ENCODE measurements at regions not wholly inside any gene's neighbourhood (a gene's known extent, or its start where the extent isn't known, plus 50 kb on each side); places are given as distances from the start of the nearest gene placed in this dataset.
"Not testable (repeated sequence)": the region's sequence is repeated elsewhere in the genome, so short reads cannot be mapped to it uniquely, and the experiment has no call there.

DNA sequence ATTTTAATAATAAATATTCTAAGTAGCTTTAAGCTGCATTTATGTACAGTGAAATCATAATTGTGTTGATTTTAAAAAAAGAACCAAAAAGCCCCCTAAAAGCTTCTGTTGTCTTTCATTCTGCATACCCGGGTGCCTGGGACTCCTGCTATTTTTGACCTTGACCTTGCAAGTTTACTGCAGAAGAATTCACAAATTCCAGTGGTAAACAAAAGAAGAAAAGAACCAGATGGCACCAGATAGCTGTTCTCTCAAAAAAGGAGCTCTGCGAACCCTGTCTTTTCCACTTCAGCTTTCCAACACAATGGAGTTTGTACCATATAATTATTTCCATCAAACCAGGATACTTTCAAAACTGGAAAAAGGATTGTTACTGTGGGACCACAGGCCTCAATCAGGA lies 363.3 kb downstream of the SMOC2 start:
- DNase-seq = no peak

DNA sequence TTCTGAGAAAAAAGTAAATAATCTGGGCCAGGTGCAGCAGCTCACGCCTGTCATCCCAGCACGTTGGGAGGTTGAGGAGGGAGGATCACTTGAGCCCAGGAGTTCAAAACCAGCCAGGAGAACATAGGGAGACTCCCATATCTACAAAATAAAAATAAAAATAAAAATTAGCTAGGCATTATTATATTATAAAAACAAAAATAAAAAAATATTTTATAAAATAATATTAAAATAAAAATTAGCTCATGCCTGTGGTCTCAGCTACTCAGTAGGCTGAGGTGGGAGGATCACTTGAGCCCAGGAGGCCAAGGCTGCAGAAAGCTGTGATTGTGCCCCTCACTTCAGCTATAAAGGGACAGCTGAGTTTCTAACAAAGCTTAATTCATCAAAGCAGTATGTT lies 362.9 kb downstream of the SMOC2 start:
- DNase-seq = no peak

DNA sequence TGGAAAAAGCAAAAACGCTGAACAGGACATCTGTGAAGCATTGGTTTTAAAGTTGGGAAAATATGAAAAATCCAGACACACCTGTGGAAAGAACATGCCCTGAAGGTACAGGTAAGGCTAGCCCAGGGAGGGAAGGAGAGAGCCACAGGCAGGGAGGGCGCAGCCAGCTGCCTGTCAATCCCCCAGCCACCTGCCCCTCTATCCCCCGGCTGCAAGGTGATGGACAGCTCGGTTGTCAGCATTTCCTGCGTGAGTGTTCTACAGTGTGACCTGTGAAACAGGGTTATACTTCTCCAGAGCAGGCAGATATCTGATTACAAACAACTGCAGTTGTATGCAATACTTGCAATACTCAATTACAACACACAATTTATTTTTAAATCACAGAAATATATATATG lies 358.1 kb downstream of the SMOC2 start:
- DNase-seq = no peak

DNA sequence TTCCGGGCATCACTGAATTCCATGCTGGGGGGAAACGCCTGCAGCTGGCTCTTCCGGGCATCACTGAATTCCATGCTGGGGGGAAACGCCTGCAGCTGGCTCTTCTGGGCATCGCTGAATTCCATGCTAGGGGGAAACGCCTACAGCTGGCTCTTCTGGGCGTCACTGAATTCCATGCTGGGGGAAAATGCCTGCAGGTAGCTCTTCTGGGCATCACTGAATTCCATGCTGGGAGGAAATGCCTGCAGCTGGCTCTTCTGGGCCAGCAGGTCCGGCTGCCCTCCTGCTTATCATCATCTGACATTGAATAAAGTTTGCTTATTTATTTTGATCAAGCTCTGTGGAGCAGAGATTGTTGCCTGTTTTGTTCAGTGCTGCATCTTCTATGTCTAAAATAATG lies 355.1 kb downstream of the SMOC2 start:
- no peak for DNase-seq

GRCh38 chr6:168795611-168796010 lies 354.6 kb downstream of the SMOC2 start:
- not testable (repeated sequence) for DNase-seq

DNA sequence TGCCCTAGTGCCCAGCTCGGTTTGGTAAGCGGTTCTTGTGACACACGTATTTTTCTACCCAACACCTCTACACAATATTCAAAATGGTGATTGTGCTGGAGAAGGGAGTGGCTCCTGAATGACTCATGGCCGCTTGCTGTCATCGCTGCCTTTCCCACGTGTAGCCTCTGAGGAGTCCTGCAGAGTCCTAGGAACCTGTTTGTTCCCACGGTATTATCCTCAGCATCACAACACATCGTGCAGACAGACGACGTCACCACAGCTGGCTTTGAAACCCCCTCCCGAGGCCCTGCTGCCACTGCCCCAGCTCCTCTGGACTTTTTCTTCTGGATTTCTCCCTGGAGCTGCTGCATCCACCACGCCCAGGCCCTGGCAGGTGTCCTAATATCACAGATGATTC lies 353.5 kb downstream of the SMOC2 start:
- DNase-seq = no peak

DNA sequence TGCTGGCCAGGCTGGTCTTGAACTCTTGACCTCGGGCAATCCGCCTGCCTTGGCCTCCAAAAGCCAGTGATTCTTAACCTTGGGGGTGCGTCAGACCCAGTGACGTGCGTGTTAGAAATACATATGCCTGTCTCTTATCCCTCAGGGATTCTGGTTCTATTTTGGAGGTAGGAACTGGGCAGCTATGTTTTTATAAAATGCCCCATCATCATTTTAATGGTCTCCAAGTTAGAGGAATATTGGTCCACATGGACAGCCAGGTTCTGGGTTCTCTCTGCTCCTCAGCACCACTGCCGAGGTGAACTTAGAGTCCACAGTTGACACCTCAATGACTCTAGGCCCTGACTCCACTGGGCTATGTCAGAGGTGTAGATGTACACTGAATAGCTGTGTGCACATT lies 352.7 kb downstream of the SMOC2 start:
- no peak for DNase-seq

GRCh38 chr6:168791917-168792316 lies 350.9 kb downstream of the SMOC2 start:
- DNase-seq = no peak

DNA sequence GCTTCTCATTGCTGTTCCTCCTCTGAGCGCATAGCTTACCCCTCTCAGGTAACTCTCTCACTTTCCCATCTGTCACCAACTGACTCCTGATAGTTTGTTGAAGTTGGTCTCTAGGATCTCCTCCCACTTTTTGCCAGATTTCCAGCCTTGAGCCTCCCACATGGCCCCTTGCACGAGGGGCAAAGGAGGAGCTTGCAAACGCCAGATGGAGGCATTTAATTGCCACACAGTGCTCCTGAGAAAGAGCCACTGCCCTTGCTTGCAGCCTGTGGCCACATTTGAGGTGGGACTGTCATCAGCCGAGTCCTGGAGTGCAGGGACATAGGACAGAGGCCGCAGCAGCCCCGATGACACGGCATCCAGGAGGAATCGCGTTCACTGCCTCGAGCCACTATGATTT lies 348.7 kb downstream of the SMOC2 start:
- DNase-seq = no peak

GRCh38 chr6:168785720-168786511 lies 344.9 kb downstream of the SMOC2 start:
- DNase-seq = no peak

DNA sequence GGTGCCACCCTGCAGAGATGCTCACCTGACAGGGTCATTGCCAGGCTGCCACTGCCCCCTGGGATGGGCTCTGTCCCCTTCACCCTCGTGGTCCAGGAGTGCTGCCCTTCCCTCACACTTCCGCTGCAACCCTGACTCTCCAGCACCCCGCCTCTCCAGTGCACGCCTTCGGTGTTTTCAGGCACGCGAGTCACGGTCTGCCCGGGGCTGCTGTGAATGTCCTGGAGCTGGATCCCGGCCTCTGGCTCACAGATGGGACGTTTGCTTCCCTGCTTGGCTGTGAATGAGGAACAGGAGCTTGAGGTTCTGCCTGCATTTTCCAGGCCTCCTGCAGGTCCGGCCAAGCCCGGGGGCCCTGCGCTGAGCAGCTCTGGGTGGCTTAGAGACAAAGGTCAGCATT lies 343.4 kb downstream of the SMOC2 start:
- no peak for DNase-seq

- no peak for DNase-seq
Measured at GRCh38 chr6:168783720-168784119, 342.7 kb downstream of the SMOC2 start.

DNA sequence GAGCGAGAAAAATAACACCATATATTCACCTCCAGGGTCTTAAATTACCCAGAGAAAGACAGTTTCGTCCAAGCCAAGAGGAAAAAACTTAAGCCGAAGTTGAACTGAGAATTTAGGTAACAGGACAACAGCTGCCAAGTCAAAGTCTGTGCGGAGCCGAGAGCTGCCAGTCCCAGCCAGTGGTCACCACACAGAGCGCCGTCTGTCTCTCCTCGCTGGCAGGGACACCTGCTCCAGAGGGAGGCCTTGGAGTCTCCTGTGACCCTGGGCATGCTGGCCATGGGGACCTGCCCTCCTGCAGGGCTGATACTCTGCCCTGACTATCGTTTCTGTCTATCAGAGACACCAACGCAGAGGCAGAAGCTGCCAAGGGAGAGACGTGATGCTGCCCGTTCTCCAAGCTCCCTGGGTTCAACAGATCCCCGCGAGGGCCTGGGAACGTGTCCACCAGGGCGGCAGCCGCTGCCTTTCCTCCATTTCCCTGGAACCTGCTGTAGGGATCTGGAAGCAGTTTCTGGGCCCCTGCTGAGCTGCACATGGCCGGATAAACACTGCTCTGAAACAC lies 341.3 kb downstream of the SMOC2 start:
- no peak for DNase-seq

DNA sequence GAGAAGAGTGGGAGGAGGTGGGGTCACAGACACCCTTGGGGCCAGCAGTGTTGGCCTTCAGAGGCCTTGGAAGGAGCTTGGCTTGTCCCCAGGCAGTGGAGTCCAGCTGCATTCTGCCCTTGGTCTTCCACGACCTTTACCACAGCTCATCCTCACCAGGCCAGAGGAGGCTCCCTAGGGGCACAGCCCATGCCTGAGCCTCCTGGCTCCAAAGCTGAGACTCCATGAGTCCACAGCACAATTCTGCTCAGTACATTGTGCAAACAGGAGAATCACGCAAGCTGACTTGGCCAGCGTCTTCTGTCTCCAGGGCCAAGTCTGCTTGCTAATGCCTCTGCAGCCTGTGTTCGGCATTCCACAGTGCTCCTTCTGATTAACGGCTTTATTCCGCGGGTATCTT lies 337.2 kb downstream of the SMOC2 start:
- DNase-seq = no peak

- no peak for DNase-seq
Measured at GRCh38 chr6:168774381-168774780, 333.4 kb downstream of the SMOC2 start.

GRCh38 chr6:168773788-168774187 lies 332.8 kb downstream of the SMOC2 start:
- no peak for DNase-seq

GRCh38 chr6:168765752-168766151 lies 324.8 kb downstream of the SMOC2 start:
- no peak for DNase-seq

DNA sequence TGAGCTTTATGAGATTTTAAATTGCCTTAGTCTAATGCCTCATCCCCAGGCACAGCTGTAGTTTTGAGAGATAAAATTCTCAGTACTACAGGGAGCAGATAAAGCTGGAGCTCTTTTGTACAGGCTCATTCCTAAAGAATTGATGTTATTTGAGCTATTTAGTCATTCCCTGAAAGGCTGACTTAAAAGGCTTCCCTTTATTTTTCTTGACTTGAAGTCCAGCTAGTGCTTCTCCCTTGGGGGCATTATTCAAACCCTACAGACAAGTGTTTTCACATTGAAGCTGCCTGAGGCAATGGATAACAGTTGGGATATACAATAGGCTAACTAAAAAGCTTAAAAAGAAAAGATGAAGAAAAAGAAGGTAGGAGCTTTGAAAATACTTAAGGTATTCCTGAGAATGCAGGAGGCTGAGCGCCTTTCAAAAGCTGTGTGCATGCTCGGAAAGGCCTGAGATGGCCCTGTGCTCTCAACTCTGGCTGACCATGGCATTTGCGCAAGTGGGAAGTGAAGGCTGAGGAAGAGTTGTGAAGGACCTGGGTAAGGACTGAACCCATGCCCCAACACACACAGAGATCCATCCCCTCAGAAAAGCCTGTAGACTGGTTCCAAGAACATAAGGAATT lies 315.1 kb downstream of the SMOC2 start:
- no peak for DNase-seq

GRCh38 chr6:168746643-168747042 lies 305.7 kb downstream of the SMOC2 start:
- no peak for DNase-seq

- DNase-seq = no peak
Measured at GRCh38 chr6:168746013-168746412, 305.0 kb downstream of the SMOC2 start.

DNA sequence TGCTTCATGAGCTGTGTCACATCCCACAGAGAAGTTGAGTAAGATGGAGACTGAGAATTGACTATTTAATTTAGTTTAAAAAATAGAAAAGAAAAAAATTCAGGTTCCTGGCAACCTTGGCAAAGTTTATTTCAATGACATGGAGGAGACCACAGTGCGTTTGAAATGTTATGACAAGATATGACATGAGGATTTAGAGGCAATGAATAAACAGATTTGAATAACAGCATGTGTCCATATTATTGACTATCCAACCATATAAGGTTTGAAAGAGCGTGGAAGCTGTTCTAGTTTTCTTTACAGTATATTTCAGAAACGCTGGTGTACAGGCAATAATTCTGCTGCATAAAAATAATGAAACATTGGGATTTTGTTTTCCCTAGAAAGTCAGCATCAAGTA lies 303.9 kb downstream of the SMOC2 start:
- no peak for DNase-seq

- DNase-seq = no peak
Measured at GRCh38 chr6:168741942-168742782, 301.2 kb downstream of the SMOC2 start.

DNA sequence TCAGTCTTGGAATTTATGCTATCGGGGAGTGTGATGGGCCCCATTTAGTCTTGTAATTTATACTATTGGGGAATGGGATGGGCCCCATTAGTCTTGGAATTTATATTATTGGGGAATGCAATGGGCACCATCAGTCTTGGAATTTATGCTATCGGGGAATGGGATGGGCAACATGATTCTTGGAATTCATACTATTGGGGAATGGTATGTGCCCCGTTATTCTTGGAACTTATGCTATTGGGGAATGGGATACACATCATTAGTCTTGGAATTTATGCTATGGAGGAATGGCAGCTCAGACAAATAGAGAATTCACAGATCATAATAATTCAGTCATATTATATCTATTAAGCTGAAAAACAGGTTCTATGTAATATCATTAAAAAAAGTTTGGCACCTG lies 300.3 kb downstream of the SMOC2 start:
- DNase-seq = no peak

DNA sequence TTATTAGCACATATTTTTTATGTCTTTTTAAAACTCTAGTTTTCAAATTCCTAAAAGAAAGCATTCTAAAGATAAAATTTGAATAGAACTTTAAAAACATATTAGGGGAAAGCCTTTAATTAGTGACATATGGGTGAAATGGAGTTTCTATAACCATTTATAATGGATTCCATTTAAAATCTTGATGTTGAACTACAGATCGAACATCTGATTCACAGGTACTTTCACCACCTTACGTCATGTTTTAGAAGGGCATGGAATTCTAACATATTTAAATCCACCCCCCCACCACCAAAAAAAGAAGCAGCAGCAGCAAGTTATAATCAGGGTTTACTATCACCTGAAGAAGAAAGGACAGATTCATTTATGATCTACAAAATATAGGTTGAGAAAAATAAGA lies 298.4 kb downstream of the SMOC2 start:
- DNase-seq = no peak
